SH-SY5Y (cell line): ENCODE measurements at regions not wholly inside any gene's neighbourhood (a gene's known extent, or its start where the extent isn't known, plus 50 kb on each side); places are given as distances from the start of the nearest gene placed in this dataset.

Source experiments
- GATA2 ChIP-seq: IDR thresholded peaks from 2 replicates; pipeline ENCODE4 v1.6.1; 2011; ENCODE audit warnings: mild to moderate bottlenecking, low read depth, low read length
- GATA3 ChIP-seq: IDR thresholded peaks from 2 replicates; pipeline ENCODE4 v1.6.1; 2011; ENCODE audit warnings: low read depth, mild to moderate bottlenecking, low read length, moderate library complexity

DNA sequence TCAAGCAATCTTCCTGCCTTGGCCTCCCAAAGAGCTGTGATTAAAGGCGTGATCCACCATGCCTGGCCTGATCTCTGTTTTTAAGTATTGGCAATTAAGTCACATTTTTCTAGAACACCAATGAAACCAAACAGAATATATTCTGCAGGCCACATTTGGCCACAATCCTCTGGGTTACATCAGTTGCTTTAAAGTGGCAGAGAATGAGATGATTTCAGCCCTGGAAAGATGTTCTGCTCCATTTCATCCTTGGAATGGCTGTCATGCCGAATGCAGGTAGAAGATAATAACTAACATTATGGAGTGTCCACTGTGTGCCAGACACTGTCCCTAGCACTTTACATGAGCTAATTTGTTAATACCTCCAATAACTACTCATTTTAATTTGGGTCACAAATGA, 154.4 kb downstream of the PTPN11 start:
- TF ChIP-seq GATA2: no peak
- TF ChIP-seq GATA3: no peak
